ENCODE measurements at regions not wholly inside any gene's neighbourhood (a gene's known extent, or its start where the extent isn't known, plus 50 kb on each side); places are given as distances from the start of the nearest gene placed in this dataset.

DNA sequence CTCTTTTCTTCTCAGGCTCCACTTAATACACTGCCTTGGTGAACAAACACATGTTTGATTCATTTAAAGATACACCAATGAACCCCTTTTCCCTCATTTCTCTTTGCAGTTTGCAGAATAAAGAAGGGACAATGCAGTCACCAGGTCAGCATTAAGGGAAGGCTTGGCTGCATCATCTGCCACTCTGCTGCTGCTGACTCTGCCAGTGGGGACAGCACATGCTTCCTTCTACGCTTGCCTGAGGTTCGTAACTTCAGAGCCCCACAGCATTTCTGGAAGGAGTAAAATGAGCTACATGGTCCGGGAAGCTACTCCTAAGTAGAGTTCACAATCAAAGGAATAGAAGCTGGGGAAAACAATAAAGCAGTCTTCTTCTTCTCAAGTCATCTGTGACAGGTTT, 178.9 kb upstream of the GATB start:
- DNase-seq (ENCODE audit: low read depth in 2 of 2), result no peak

DNA sequence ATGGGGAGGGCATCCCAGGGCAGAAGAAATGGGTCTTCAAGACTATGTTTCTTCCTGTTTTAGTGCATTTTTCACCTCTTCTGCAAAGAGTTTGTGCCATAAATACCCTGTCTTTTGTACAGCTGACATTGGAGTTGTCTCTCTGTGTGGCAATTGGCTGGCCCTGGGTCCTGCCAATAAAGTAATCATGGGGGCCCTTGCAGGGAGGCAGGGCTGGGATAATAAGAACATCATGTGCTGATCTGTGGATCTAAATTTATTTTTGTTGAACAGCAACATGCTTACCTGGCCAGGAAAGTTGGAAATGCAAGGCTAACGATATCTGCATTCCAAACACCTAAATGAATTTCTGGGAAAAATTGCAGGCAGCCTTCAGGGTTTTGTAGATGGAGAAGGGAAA, 174.6 kb upstream of the GATB start:
- DNase-seq (ENCODE audit: low read depth in 2 of 2), result no peak

DNA sequence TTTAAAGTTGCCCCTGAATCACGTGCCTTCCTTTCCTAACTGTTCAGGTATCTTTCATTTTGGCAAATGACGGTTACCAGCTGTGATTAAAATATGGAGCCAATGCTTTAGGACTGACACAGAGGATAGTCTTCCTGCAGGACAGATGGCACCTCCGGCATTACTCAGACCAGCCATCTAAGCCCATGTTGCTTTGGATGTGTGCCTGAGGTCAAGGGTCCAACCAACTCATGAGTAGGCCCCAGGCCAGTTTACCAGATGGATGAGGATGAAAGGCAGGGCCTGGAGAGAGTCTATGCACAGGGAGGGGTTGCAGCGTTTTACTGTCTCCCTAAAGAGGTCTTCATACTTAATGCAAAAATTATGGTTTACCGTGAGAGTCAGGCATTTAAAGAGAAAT, 174.0 kb upstream of the GATB start:
- DNase-seq (ENCODE audit: low read depth in 2 of 2), result no peak

DNA sequence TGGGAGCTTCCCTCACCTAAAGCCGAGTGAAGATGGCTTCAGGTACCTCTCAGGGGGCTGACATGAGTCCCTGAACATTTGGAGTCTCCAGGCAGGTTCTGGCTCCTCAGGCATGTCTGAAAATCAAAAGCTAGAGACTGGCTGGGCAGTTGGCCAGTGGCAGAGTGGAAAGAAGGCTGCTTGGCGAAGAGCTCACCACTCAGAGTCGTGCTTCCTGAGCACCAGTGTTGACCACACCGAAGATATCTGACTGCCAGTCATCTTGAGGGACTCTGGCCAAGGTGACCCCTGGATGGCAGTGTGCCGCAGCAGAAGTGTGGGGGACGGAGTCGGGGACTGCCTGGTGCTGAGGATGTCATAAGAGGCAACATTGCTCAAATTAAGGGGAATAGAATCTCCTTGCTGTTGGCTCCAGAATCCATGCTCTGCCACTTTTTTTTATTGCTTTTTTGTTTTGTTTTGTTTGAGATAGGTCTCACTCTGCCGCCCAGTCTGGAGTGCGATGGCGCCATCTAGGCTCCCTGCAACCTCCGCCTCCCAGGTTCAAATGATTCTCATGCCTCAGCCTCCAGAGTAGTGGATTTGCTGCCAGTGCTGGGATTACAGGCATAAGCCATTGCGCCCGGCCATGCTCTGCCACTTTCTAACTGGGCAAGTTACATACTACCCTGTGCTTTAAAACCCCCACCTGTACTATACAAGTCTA, 172.5 kb upstream of the GATB start:
- DNase-seq (ENCODE audit: low read depth in 2 of 2), result no peak

DNA sequence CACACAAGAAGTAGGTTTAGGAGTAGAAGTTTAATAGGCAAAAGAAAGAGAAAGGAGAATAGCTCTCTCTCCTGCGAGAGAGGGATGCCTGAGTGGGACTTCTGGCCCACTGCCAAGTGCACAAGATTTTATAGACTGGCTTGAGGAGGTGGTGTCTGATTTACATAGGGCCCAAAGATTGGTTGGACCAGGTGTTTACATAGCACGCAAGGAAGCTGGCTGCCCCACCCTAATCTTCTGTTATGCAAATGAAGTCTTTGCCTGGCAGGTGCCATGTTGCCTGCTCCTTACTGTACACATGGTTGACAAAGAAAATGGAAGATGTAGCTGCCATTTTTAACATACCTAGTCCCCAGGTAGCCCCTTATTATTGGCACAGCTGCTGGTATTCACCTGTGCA, 170.8 kb upstream of the GATB start:
- no peak for DNase-seq (ENCODE audit: low read depth in 2 of 2)

DNA sequence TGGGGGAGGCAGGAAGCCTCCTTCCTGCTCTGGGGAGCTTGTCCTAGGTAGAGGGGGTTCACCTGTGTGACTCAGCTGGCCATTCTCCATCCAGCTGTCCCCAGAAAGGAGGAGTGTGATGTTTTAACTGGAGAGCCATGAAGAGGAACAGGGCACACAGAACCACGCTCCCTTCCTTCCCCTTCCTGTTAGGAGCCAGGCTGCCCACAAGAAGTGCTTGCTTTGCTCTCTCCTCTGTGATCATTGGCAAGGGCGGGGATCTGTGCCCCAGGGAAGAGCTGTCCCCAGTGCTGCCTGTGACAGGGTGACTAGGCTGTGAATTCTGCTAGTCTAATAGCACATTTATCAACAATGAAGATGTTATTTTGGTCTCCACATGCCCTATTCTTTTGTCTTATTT, 169.6 kb upstream of the GATB start:
- no peak for DNase-seq (ENCODE audit: low read depth in 2 of 2)

DNA sequence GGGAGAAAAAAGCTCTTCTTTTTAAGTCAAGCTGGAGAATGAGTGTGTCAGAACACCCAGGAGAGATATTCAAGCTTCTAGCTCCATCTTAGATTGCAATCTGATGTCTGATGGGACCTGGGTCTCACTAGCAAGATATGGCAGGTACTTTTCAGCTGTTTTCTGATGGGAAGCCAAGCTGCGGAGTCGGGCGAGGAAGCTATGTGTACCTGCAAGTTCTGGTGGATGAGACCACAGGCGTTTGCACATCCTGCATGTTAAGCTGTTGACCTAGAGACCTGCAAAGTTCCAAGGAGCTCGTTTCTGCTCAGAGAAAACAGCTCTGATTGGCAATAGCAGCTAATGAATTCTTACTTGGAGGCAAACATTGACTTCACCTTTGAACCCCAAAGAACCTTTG, 167.3 kb upstream of the GATB start:
- no peak for DNase-seq (ENCODE audit: low read depth in 2 of 2)

DNA sequence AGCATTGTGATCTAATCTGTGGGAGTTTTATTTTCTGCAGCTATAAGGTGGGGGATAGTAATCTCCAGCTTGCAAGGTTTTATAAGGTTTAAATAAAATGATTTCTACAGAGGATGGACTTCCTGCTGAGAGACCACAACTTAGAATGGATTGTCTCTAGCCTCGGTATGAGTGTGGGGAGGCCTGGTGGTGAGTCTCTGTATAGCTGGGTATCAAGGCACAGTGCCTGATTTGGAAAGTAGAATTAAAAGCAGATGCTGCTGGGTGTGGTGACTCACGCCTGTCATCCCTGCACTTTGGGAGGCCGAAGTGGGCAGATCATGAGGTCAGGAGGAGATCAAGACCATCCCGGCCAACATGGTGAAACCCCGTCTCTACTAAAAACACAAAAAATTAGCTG, 162.0 kb upstream of the GATB start:
- no peak for DNase-seq (ENCODE audit: low read depth in 2 of 2)

DNA sequence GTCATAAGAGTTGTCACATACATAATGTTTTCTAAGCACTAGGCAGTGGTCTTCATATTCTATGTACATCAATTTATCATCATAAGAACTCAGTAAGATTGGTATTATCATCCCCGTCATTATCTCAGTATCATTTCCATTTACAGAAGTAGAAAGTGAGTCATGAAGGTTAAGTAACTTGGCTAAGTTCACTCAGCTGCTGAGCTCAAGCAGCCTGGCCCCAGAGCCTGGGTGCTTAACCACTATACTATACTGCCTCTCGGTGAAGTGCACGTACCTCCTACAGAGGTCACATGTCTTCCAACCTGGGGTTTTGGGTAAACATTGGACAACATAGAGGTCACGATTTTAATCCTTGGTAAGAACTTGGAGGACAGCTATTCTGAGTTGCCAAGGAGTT, 161.5 kb upstream of the GATB start:
- DNase-seq (ENCODE audit: low read depth in 2 of 2), result no peak

DNA sequence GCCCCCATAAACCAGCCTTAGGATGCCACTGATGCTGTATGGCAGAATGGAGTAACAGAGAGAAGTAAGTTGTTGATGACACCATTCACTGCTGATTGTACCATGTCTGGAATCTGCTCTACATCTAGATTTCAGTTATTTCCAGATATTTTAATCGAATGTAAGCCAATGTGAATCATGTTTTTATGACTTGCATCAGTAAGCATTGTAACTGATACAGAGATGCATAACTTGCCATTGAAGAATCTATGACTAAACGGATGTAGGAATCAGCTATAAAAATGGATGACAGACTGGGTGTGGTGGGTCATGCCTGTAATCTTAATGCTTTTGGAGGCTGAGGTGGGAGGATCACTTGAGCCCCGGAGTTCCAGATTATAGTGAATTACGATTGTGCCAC, 161.0 kb upstream of the GATB start:
- no peak for DNase-seq (ENCODE audit: low read depth in 2 of 2)

DNA sequence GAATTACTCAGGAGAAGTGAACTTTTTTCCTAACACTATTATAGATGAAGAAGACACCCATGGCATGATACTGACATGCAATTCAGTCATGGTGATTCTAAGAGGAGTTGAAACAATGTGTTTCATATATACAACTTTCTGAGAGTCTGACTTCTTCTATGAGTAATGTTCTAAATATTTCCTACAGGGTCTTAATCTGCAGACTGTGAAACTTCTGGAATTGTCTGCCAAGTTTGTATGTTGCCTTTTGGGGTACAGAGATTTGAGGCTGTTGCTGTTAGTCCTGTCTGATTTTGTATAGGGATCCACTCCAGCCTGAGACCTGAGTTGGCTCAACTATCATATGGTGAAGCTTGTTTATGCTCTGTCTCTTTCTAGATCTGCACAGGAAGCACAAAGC, 160.6 kb upstream of the GATB start:
- DNase-seq (ENCODE audit: low read depth in 2 of 2), result no peak

DNA sequence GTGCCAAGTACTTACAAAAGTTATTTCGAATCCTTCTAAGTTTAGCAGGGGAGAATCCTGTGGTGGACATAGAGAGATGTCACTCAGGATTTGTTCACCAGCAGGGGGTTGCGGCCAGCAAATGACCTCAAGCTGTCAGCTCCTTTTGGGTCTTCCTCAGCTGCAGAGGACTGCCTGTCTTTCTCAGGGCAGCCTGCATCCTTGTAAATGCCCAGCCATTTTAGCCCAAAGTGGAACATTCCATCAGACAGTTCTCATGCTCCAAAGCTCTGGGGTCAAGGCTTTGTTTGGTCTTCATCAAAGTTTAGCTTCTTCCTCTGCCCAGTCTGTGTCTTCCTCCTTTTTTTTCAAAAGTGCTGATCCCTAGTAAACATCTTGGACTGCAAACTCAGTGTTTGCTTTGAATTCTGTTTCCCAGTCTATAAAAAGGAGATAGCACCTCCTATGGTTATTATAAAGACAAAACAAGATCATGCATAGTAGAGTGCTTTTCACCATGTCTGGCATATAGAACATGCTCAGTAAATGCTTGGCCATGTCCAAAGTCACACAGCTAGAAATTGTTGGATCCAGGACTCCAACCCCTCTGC, 156.4 kb upstream of the GATB start:
- DNase-seq (ENCODE audit: low read depth in 2 of 2), result no peak

DNA sequence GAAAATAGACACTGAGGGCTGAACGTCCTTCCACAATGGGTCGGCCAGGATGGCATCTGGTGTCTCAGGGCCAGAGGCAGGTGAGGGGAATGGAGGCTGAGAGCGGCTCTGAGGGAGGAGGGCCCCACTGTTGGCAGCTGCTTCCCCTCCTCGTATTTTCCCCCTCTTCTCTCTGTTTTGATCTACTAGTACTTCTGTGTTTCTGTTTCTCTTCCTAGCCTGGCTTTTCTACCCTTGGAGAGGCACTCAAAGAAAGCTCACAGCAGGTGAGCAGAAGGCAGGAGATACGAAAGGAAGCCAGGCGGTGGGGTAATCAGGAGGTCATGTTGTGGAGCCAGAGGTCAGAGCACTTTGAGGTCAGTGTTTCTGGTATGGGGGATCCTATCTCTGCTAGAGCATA, 151.8 kb upstream of the GATB start:
- no peak for DNase-seq (ENCODE audit: low read depth in 2 of 2)

DNA sequence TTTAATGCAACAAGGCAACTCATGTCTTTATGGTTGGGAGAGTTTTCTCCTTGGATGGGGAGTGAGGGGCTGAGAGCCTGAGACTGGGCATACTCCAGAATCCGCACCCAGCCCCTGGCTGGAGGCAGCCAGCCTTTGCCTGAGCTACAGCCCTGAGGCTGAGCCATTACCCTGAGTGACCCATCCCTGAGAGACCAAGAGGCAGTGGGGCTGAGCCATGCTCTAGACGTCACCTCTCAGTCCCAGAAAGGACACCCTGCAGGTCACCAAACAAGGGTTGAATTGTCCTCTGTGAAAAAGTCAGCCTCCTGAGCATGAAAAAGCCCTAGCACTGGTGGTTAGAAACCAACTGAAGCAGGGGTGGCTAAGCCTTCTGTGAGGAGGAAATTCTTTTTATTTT, 151.2 kb upstream of the GATB start:
- DNase-seq (ENCODE audit: low read depth in 2 of 2), result no peak

DNA sequence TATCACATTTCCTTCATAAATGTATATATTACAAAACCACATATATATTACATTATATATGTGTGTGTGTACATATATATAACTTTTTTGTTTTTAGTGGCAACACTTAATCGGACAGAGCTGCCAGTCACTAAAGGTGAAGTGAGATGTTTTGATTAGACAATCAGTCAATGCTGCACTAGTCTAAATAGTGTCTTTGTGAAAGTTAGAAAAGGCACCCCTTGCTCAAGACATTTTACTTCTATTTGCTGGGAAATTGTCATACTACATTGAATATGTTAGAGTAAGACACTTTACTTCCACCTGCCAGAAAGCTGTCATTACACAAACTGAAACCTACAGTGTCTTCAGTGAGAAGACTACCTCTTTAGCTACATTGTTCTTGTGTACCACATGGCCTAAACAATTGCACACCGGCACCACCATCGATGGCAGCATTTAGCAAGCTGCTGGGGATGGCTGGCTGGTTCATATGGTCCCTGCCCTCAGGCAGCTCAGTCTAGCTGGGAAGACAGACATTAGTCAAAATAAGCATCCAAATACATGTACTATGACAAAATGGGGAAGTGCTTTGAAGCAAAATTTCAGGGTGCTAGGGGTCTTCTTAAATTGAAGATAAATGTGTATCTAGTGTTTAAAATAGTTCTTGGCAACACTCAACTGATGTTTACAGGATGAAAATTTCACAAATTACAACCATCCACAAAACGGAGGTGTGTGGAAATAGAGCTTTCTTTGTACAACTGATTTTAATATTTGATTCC, 148.1 kb upstream of the GATB start:
- no peak for DNase-seq (ENCODE audit: low read depth in 2 of 2)

DNA sequence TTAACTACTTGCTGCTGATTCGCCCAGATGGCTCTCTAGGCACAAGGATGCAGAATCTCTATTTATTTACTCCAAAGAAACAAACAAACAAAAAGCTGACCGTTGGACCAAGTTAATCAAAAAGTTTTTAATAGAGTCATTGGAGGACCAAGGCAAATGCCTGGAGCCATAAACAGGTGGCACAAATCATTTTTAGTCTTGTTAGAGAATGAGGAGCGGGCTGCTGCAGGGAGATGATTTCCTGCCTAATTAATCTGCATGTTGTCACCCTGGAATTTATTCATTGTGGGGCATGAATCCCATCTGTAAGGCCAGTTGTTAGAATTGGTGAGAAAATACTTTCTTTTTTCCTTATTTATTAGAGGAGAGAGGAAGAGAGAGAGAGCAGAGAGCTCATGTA, 147.4 kb upstream of the GATB start:
- DNase-seq (ENCODE audit: low read depth in 2 of 2), result no peak

DNA sequence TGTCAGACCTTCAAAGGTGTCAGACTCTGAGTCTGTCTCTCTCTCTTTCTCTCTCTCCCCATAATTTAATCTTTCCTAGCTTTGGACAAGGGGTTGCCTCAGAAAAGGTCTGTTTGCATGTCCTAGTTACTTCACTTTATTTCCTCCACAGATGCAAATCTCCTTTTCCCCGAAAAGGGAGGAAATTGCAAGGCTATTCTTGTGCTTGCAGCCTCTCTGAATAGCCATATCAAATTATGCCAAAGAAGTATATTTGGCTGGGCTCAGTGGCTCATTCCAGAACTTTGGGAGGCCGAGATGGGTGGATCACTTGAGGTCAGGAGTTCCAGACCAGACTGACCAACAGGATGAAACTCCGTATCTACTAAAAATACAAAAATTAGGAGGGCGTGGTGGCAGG, 145.6 kb upstream of the GATB start:
- no peak for DNase-seq (ENCODE audit: low read depth in 2 of 2)

DNA sequence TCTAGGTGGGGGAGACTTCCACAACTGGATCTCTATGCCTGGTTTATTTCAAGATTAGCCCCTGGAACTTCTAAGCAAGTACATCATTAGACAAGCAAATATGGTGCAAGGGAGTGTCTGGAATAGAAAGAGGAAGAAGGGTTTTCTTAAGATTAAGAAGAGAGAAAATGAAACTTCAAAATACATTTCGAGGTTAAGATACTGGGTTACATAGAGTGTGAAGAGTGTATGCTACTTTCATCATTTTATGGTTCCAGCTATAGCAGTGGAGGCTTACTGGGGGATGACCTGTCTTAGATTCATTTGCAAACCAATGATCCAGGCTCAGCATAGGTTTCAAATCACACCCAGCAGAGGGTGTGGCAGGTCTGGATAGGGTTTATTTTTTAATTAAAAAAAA, 144.4 kb upstream of the GATB start:
- no peak for DNase-seq (ENCODE audit: low read depth in 2 of 2)

DNA sequence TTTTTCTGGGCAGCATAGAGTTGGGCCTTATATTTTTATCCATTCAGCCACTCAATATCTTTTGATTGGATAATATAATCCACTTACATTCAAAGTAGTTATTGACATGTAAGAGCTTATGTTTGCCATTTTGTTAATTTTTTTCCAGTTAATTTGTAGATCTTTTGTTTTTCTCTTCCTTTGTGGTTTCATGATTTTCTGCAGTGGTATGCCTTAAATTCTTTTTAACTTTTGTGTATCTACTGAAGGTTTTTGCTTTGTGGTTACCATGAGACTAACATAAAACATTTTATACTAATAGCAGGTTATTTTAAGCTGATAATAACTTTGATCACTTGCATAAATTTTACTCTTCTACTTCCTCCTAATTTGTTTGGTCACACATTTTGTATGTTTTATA, 140.8 kb upstream of the GATB start:
- DNase-seq (ENCODE audit: low read depth in 2 of 2), result no peak

DNA sequence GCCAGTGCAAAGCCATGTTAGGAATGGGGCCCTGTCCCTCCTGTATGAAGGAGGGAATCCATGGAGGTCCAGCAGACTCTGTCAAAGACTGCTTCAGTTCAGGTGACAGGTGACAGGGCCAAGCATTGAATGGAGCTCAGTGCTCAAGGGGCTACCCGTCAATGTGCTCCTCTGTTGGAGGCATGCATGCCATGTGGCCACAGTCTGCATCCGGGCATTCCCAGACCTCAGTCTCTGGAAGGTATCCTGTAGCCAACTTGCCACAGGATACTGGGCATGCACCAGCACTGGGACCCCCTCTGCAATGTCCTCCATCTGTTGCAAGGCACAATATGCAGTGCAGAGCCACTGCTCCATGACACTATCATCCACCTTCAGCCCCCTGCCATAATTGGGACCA, 136.1 kb upstream of the GATB start:
- DNase-seq (ENCODE audit: low read depth in 2 of 2), result no peak

DNA sequence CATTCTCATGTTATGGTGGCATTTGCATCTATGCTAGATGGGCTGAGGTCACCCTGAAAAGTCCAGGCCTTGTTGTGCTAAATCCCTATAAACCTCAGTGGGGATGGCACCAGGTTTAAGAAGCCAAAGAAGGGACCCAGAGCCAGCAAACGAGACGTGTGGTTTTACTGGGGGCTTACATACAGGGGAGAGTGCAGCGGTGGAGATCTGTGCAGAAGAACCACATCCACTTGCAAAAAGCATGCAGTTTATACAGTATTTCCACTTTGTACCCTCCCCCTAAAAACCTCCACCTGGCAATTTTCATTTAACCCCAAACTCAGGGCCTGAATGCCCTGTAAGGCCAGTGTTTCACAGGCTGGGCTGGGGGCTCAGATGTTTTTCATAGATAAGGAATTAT, 134.9 kb upstream of the GATB start:
- DNase-seq (ENCODE audit: low read depth in 2 of 2), result no peak

DNA sequence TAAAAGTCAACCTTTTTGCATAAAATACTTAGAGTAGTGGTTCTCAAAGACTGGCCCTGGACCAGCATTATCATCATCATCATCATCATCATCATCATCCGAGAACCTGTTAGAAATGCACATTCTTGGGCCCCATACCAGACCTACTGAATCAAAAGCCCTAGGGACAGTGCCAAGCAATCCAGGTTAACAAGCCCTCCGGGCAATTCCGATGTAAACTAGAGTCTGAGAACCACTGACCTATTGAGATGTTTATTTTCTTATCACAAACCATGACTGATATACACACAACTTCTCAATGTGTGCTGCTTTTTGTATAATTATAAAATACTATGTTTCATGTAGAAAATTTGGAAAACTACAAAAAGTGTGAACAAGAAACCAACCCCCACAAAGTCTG, 133.4 kb upstream of the GATB start:
- no peak for DNase-seq (ENCODE audit: low read depth in 2 of 2)

DNA sequence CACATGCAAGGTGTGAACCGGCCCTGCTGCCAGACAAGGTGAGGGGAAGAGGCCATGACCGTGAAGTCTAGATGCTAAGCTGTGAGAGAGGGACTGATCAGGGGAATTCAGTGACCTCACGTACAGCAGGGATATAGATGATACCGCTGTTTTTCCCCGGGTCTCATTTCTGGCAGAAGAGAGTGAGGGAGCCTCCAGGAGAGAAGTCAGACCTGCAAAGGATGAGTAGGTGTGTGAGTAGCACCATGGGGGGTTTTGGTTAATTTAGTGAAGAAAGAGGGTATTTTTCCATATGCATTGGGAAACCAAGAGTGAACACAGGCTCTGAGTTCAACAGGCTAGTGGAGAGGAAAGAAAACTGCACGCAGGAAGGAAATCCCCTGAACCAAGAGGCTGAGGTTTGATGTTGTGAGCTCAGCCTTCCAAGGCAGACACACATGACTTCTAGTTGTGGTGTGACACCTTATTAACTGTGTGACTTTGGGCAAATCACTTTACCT, 127.6 kb upstream of the GATB start:
- DNase-seq (ENCODE audit: low read depth in 2 of 2), result no peak
